GM18951 (cell line): ENCODE measurements at regions not wholly inside any gene's neighbourhood (a gene's known extent, or its start where the extent isn't known, plus 50 kb on each side); places are given as distances from the start of the nearest gene placed in this dataset.

Experiments used
- POLR2A ChIP-seq: IDR thresholded peaks from 4 replicates; pipeline ENCODE4 v1.6.1; 2011; ENCODE audit warnings: mild to moderate bottlenecking; ENCODE audit not compliant: insufficient read length, insufficient read depth; ENCODE audit errors: extremely low read depth
- in situ Hi-C: fragments of 300-500 bp; cut with MboI; formaldehyde crosslinking; loops from one replicate; pipeline ENCODE4 v1.12.0; 2022; ENCODE audit warnings: low sequenced_read_pairs, mixed read lengths, inconsistent platforms; ENCODE audit not compliant: unreplicated experiment

GRCh38 chr20:52746190-52746589 is 226.0 kb upstream of the TSHZ2 start:
- in situ Hi-C loops, result no loop called here

GRCh38 chr20:52744441-52744840 is 227.7 kb upstream of the TSHZ2 start:
- in situ Hi-C loops, result no loop called here
- no peak for TF ChIP-seq POLR2A

More at GRCh38 chr20:52746190-52746589, 226.0 kb upstream of the TSHZ2 start:
- no peak for TF ChIP-seq POLR2A

GRCh38 chr20:52738081-52738480 is 234.1 kb upstream of the TSHZ2 start:
- no peak for TF ChIP-seq POLR2A
- in situ Hi-C loops, result no loop called here

GRCh38 chr20:52736507-52736906 is 235.7 kb upstream of the TSHZ2 start:
- TF ChIP-seq POLR2A, result no peak
- in situ Hi-C loops, result no loop called here

- in situ Hi-C loops, result no loop called here
- no peak for TF ChIP-seq POLR2A
Measured at GRCh38 chr20:52731093-52731492, 241.1 kb upstream of the TSHZ2 start.

- in situ Hi-C loops, result no loop called here
- TF ChIP-seq POLR2A, result no peak
Measured at GRCh38 chr20:52727740-52728456, 244.3 kb upstream of the TSHZ2 start.

- no peak for TF ChIP-seq POLR2A
- in situ Hi-C loops, result no loop called here
Measured at GRCh38 chr20:52724541-52724940, 247.6 kb upstream of the TSHZ2 start.

- no peak for TF ChIP-seq POLR2A
- in situ Hi-C loops, result no loop called here
Measured at GRCh38 chr20:52722926-52723688, 249.1 kb upstream of the TSHZ2 start.

- TF ChIP-seq POLR2A, result no peak
- in situ Hi-C loops, result no loop called here
Measured at GRCh38 chr20:52708137-52708536, 264.0 kb upstream of the TSHZ2 start.

GRCh38 chr20:52704553-52704952 is 267.6 kb upstream of the TSHZ2 start:
- in situ Hi-C loops, result no loop called here
- no peak for TF ChIP-seq POLR2A

- no peak for TF ChIP-seq POLR2A
- in situ Hi-C loops, result no loop called here
Measured at GRCh38 chr20:52688345-52688744, 283.8 kb upstream of the TSHZ2 start.

- in situ Hi-C loops, result no loop called here
- TF ChIP-seq POLR2A, result no peak
Measured at GRCh38 chr20:52684905-52685304, 287.3 kb upstream of the TSHZ2 start.

- in situ Hi-C loops, result no loop called here
- TF ChIP-seq POLR2A, result no peak
Measured at GRCh38 chr20:52684176-52684575, 288.0 kb upstream of the TSHZ2 start.

GRCh38 chr20:52683761-52684160 is 288.4 kb upstream of the TSHZ2 start:
- no peak for TF ChIP-seq POLR2A
- in situ Hi-C loops, result no loop called here
